ENCODE measurements at regions not wholly inside any gene's neighbourhood (a gene's known extent, or its start where the extent isn't known, plus 50 kb on each side); places are given as distances from the start of the nearest gene placed in this dataset.

GRCh38 chrX:52425775-52426174 lies 57.0 kb downstream of the XAGE2 start:
- no peak for ATAC-seq (ENCODE audit: low read depth in 2 of 2)
- Mint-ChIP-seq H3K9me3 (peaks cover 0 to 1% (median 0%) of the 10 kb centered on the region in 7 donors), H3K4me3 (no peak overlapping the region), H3K27me3 (peaks cover 0 to 32% (median 2%) of the 10 kb centered on the region in 3 donors), H3K27ac (no peak overlapping the region), H3K4me1 (no peaks in the 10 kb centered on the region), H3K36me3 (no peaks in the 10 kb centered on the region)
- DNase-seq = no peak

- no peak for ATAC-seq (ENCODE audit: low read depth in 2 of 2)
- no peaks in the 10 kb centered on the region for H3K36me3 Mint-ChIP-seq
- H3K4me3 Mint-ChIP-seq = peak overlapping the region in 1 of 8 donors; percentile 0
- H3K9me3 Mint-ChIP-seq = peaks cover 0 to 1% (median 0%) of the 10 kb centered on the region in 7 donors
- H3K27me3 Mint-ChIP-seq = peaks cover 0 to 26% (median 4%) of the 10 kb centered on the region in 3 donors
- no peaks in the 10 kb centered on the region for H3K4me1 Mint-ChIP-seq
- H3K27ac Mint-ChIP-seq = no peak overlapping the region
- DNase-seq = no peak
Observed at GRCh38 chrX:52426810-52427209, 58.0 kb downstream of the XAGE2 start.

- no peak for ATAC-seq (ENCODE audit: low read depth in 2 of 2)
- Mint-ChIP-seq H3K9me3 (peaks cover 0 to 6% (median 0%) of the 10 kb centered on the region in 7 donors), H3K27me3 (peaks cover 0 to 38% (median 17%) of the 10 kb centered on the region in 3 donors), H3K27ac (no peak overlapping the region), H3K36me3 (no peaks in the 10 kb centered on the region), H3K4me1 (no peaks in the 10 kb centered on the region), H3K4me3 (no peak overlapping the region)
- no peak for DNase-seq
Observed at GRCh38 chrX:52437212-52437611, 58.4 kb upstream of the XAGE1A start.
